ENCODE measurements at regions not wholly inside any gene's neighbourhood (a gene's known extent, or its start where the extent isn't known, plus 50 kb on each side); places are given as distances from the start of the nearest gene placed in this dataset.

DNA sequence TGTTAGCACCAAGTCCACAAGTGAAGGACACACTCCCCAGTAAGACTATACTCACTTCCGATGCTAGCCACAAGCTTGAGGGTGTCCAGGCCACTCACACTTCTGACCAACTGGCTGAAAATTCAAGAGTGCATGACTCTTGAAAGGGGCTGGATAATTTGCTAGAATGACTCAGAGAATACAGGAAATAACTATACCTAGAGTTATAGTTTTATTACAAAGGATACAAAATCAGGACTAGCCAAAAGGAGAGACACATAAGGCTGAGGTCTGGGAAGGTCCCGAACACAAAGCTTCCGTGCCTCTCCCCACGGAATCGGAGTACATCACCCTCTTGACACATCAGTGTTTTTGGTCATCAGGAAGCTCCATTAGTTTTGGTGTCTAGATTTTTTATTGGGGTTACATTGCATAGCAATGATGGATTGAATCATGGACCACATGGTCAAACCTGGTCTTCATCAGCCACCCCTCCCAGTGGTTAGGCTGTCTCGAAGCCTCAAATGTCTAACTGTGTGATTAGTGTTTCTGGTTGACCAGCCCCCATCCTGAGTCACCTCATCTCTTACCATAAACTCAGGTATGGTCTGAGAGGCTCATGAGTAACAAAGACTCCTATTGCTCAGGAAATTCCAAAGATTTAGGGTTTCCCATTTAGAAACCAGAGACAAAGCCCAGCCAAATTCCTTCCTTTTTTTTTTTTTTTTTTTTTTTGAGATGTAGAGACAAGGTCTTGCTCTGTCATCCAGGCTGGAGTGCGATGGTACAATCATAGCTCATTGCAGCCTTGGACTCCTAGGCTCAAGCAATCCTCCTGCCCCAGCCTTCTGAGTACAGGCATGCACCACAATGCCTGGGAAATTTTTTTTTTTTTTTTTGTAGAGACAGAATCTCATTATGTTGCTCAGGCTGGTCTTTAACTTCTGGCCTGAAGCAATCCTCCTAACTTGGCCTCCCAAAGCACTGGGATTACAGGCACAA lies 472.0 kb upstream of the TBX3 start:
- TF ChIP-seq EZH2phosphoT487 (IDR thresholded peaks at IDR 0.05; ENCODE audit: borderline replicate concordance) (no peak), CTCF (conservative IDR thresholded peaks at IDR 0.05; ENCODE audit: low read length) (no peak)

Data from Loucy (cell line).